ENCODE measurements at regions not wholly inside any gene's neighbourhood (a gene's known extent, or its start where the extent isn't known, plus 50 kb on each side); places are given as distances from the start of the nearest gene placed in this dataset.
"Not testable (repeated sequence)": the region's sequence is repeated elsewhere in the genome, so short reads cannot be mapped to it uniquely, and the experiment has no call there.

DNA sequence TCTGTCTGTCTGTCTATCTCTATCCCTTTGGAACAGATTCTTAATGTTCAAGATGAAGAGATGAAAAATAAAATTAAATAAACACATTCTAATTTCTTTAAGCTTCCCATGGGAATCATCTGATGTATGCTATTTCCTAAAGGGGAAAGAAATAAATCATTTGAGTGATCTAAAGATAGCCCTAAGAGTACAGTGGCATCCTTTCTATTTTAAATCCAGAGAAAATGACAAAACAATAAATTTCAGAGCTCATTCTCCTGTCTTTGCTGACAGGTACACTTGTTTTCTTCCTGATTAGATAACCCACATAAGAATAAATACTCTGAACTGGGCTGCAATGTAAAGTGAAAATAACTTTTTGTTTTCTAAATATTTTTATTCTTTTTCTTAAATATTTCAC lies 550.4 kb downstream of the JRKL start:
- no peak for DNase-seq

DNA sequence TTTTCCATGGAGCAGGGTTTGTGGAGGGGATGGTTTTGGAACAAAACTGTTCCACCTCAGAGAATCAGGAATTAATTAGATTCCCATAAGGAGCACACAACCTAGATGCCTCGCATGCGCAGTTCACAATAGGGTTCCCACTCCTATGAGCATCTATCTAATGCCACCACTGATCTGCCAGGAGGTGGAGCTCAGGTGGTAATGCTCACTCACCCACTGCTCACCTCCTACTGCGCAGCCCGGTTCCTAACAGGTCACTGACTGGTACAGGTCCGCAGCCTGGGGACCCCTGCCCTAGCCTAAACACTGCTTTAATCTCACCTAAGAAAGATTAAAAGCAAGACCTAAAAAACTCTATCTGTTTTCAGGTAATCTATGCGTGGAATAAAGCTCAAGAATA lies 553.0 kb downstream of the JRKL start:
- no peak for DNase-seq

DNA sequence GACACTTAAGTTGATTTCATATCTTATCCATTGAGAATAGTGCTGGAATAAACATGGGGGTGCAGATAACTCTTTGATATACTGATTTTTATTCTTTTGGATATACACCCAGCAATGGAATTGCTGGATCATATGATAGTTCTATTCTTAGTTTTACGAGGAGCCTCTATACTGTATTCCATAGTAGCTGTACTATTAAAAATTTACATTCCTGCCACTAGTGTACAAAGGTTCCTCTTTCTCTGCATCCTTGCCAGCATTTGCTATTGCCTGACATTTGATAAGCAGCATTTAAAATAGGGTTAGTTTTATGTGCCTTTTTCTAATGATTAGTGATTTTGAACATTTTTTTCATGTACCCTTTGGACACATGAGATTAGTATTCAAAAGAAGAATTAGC lies 554.2 kb downstream of the JRKL start:
- no peak for DNase-seq

DNA sequence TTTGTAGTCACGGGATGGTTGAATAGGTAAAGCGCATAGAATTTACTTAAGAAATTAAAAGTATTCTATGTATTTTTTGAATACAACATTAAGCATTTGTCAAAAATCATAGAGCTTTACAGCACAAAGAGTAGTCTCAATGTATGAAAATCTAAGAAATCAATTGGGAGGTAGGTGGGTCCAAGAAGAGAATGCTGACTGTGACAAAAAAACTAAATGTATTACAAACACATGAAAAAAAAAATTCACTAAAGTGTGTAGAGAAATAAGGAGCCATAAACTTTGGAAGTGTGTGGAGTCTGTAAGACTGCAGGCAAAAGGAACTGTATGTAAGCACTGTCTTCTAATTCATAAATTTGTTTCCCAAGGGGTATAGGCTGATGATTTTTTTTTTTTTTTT lies 558.3 kb downstream of the JRKL start:
- DNase-seq, result no peak

DNA sequence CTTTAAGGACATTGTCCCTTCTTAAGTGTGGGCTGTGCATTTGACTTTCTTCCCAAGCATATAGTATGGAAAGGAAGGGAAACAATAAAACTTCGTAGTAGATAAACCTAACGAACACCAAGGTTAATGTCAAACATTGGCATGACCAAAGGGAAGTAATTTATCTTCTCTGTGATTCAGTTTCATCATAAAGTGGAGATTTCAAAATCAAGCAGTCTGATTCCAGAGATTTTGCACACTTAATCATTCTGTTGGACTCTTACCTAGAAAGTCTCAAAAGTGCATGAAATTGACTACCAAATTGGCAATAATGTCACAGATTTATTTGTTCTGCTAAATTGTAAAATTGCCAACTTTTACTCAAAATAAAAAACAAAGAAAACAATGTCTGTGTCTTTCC lies 559.7 kb downstream of the JRKL start:
- no peak for DNase-seq

DNA sequence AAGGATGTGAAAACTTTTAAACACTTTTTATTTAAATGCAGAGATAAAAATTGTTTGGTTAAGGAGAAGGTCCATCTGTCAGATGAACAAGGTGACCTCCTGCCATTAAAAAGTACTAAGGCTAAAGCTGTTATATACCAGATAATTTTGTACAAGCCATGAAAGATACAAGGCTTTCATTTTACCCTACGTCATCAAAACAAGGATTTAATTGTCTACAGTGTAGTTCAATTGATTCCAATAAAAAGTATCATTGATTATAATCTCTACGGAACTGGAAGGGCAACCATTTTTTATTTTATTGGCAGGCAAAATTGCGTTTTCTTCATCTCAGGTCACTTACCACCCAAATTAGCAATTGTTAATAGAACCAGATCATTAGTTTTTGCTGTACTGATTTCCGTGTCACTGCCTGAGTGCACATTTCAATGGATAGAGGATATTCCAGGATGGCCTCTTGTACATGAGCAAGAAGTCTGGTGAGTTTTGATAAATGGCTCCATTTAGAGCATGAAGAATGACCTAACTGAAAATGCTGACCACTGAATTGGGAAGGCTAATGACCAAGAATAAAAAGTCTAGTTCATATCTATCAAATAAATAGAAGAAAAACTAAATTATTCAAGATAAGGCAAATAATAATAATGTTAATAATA lies 564.9 kb downstream of the JRKL start:
- DNase-seq, result no peak

DNA sequence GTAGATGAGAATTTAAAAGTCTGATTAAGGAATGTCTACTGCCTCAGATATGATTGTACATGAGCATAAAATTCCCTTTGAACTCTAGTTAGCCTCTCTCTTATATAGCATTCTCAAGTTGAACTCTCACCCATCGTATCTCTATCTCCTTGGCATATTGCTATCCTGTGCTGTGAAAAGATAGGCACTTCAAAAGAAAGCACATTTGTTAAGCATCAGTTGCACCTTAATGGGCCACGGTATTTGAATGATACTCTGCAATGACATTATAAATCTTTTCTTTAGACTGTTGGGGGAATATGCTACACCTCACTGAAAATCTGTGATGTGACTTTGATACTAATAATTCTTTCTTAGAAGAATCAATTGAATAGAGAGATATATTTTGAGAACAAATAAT lies 570.7 kb downstream of the JRKL start:
- no peak for DNase-seq

DNA sequence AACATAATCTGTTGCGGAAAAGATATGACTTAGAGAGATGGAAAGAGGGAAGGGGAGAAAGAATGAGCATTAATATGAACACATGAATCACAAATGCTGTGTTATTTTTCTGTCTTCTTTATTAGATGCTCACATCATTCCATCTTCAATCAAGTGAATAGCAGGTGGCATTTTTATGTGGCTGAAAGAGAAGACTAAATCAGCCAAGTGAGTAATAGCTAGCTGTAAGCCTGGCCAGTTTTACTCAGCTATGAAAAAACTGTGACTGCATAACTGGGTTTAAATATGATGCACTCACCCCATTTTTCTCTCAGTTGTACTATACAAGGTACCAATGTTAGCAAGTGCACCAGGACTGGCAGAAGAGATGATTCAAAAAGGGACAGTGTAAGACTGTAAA lies 571.1 kb downstream of the JRKL start:
- no peak for DNase-seq

DNA sequence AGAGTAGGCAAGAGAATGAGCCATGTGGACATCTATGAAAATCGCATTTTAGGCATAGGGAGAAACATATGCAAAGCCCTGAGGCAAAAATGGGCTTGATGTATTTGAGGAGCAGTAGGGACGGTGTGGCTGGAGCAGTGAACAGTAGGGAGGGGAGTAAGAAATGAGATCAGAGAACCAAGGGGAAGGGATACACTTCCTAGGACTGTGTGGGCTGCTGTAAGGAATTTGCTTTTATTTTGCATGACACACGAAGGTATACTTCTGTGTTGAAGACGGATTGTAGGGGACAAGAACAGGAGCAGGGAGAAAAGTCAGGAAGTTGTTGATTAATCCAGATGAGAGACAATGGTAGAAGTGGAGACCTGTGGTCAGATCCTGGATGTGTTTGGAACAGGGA lies 572.1 kb downstream of the JRKL start:
- DNase-seq, result no peak

DNA sequence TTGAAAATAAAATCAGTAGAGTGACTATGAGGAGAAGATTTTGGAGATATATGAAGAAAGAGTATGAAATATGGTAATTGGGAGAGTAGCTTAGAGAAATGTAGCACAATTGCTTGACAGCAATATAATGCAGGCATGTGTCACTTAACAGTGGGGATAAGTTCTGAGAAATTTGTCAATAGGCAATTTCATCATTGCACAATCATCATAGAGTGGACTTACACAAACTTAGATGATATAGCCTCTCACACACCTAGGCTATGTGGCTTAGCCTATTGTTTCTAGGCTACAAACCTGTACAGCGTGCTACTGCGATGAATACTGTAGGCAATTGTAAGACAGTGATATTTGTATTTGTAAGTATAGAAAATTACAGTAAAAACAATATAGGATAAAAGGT lies 573.6 kb downstream of the JRKL start:
- DNase-seq, result no peak

DNA sequence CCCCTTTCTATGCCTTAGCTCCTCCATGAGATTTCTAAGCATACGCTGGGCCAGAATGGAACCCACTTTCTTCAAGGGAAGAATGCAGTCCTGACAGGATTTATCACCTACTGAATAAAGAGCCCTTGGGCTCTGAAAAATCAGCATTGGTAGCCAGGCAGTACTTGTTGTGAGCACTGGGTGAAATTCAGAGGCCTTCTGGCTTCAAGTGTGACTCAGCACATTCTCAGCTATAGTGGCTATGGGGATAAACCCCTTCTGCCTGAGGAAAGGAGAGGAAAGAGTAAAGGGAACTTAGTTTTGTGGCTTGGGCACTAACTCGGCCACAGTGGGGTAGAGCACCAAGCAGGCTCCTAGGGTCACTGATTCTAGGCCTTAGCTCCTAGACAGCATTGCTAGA lies 574.8 kb downstream of the JRKL start:
- DNase-seq, result no peak

DNA sequence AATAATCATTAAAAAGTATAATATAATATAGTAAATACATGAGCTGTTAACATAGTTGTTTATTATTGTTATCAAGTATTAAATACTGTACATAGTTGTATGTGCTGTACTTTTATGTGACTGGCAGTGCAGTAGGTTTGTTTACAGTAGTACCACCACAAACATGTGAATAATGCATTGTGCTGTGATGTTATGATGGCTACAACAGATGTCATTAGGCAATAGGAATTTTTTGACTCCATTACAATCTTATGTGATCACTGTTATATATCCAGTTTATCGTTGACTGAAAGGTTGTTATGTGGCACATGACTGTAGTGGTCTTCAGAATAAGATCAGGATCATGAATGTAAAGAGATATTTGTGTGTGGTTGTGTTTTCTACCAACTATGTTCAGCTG lies 577.8 kb downstream of the JRKL start:
- DNase-seq, result no peak

DNA sequence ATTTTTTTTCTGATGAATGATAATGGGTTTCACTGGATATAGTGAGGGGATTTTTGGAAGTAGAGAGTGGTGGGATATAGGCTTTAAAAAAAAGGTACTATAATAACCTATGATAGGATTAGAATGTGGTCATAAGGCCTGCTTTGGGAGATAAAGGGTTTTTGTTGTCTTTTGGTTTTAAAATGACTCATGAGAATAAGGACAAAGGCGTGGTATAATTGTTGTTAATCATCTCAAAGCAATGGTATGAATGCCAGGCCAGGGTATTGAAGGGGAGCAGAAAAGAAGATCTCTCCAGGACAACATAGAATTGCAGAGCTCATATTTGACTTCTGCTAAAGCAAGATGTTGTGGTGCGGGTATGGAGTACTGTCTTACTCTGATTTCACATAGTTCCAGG lies 579.4 kb downstream of the JRKL start:
- DNase-seq, result no peak

DNA sequence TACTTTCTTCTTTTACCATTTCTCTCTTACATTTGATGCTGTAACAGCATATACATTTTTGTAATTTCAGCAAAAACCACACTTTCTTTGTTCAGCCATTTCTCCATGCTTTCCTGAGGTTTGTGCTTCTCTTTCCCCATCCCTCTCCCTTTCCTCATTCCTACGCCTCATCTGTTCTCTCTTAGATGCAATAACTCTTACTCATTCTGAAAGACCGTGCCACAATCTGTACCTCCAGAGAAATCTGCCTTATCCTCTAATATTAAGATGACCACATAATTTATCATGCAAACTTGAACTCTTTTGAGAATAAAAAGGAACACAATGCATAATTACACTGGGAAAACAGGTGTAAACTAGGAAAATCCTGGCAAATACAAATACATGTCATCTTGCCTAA lies 588.9 kb downstream of the JRKL start:
- DNase-seq, result no peak

DNA sequence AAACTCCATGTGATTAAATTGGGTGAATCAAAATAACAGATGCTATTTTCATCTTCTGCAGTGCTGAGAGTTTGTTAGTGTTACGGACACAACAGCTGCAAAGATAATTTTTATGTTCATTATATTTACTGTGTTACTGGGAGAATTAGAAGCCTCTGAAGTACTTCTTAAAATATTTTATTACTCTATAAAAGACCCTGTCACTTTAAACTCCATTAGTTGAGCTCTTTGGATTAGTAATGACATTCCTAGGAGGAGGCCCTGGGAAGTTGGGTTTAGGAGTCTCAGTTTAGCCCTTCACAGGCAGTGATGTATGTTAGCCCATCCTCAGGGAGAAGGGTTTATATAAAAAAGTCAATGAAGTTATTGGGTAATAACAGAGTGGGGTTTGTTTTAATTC lies 596.7 kb downstream of the JRKL start:
- no peak for DNase-seq

DNA sequence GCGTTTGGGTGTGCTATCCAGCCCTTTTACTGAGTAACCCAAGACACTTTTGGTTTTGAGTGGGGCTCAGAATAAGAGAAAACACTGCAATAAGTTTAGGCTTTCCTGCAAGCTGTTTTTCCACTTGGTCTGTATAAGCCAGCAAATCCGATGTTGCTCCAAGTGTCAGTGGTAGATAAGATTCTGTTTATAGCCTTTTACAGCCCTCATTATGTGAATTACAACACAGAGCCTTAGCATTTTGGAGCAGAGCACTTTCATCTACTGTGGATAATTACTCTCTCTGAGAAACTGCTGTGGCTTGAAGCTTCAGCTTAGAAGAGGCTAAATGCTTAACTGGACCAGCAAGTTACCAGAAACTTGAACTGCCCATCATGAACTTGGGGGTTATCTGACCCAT lies 601.1 kb downstream of the JRKL start:
- DNase-seq, result no peak

DNA sequence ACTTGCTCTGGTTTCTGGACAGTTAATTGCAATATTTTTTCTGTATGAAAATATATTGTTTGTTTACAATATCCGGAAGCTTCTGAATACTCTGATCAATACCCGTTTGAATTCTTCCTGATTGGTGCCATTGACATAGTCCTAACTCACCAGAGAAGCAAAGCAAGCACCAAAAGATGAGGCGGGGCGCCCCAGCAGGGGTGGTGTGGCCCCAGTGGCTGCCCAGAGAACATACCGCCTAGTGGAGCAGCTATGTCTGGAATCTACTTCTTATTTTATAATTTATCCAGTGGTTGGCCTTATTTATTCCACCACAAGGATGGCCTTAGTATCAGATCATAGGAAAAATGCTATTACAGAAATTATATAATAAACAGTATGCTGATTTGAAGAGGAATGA lies 610.7 kb downstream of the JRKL start:
- DNase-seq, result no peak

DNA sequence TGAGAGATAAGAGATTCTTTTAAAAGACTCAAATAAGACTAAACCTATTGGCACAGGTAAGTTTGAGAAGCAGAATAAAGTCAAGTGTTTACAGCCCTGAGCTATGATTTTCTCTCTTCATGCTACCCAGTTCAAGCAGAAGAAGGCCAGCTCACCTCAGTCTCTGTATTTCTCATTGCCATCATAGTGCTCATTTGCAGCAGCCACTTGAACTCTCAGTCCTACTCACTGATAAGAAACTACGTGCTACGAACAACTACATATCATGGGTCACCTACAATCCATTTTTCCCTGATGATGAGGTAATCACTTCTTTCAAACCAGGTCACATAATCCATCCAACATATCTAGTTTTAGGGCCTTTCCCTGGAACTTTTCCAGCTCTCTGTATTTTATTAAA lies 617.5 kb downstream of the JRKL start:
- no peak for DNase-seq

DNA sequence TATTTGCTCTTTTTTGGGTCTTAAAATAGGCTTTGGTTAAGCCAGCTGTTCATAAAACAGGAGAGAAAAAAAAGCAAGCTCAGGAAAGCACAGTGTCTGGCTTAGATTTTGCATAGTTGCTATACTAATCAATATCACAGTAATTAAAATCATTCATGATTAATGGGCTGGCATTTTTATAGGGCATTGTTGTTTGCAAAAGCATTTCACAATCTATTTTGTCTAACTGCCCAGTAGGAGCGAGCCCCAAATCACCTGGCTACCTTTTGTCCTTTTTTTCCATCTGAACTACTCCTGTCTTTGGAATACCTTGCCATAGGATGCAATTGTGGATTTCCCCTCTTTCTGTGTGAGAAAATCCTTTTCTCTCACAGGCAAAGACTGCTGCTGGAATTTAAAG lies 619.8 kb downstream of the JRKL start:
- no peak for DNase-seq

DNA sequence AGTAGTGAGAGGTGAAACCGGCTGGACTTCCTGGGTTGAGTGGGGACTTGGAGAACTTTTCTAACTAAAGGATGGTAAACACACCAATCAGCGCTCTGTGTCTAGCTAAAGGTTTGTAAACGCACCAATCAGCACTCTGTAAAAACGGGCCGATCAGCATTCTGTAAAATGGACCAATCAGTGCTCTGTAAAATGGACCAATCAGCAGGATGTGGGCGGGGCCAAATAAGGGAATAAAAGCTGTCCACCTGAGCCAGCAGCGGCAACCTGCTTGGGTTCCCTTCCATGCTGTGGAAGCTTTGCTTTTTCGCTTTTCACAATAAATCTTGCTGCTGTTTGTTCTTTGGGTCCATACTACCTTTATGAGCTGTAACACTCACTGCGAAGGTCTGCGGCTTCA lies 621.2 kb downstream of the JRKL start:
- DNase-seq, result not testable (repeated sequence)

DNA sequence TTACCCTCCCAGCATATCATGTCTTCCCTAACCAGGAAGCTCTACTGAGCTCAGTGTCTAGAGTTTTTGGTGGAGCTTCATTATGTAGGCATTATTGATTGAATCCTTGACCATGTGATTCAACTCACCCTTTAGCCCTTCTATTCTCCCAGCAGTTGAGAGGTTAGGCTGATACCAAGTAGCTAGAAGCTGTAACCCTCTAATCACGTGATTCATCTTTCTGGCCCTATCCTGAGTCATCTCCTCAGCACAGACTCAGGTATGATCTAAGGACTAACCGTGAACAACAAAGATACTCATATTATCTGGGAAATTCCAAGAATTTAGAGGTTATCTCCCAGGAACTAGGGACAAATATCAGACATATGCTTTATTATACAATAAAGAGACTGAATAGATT lies 625.5 kb downstream of the JRKL start:
- DNase-seq, result no peak

DNA sequence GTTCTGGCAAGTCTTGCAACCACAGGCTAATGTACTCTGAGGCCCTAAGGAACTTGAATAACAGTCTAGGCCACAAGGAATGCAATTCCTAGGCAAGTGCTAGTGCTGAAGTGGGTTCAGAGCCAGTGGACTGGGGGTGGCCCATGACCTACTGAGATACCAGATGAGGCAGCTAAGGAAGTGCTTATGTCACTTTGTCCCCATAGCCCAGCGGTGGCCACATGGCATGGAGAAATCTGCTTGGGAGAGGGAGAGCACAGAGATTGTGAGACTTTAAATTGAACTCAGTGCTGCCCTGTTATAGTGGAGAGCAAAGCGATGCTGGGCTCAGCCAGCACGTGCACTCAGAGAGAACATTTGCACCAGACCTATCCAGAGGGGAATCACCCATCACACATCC lies 629.5 kb downstream of the JRKL start:
- no peak for DNase-seq

DNA sequence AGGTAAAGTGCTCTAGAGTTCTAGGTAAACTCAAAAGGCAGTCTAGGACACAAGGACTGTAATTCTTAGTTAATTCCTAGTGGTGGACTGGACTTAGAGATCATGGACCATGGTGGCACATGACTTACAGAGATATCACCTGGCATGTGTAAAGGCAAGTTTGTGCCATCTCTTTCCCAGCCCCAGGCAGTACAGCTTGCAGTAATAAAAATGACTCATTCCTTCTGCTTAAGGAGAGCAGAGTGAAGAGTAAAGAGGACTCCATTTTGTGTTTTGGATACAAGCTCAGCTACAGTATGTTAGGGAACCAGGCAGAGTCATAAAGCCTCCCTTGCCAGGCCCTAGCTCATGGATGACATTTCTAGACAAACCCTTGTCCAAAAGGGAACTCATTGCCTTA lies 629.9 kb downstream of the JRKL start:
- DNase-seq, result no peak

DNA sequence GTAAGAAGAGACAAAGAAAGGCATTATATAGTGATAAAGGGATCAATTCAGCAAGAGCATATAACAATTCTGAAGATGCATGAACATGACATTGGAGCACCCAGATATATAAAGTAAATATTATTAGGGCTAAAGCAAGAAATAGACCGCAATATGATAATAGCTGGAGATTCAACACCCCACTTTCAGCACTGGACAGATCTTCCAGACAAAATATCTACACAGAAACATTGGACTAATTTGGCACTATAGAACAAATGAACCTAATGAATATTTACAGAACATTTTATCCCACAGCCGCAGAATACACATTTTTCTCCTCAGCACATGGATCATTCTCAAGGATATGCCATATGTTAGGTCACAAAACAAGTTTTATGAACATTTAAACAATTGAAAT lies 633.1 kb downstream of the JRKL start:
- DNase-seq, result no peak

DNA sequence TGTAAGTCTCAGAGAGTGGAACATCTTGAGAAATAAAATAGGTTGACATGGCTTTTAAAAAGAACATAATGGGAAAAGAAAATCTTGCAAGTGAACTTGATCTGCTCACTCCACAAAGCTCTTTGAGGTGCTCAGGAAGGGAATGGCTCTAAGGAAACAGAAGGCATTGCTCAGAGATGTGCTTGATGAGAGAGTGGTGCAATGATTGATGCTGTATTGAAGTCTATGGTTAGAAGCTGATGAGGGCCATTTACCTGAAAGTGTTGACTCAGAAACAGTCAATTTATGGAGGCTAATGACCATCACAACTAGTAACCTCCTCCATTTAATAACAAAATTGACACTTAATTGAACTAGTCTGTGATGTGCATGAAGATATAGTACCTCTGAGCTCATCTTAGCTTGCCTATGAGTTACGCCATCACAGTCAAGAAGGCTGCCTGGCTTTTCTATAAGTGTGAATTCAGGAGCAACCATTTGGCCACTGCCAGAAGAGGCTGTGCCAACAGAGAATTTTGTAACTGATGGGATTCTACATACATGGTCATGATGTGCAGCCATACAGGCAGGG lies 639.1 kb downstream of the JRKL start:
- no peak for DNase-seq

DNA sequence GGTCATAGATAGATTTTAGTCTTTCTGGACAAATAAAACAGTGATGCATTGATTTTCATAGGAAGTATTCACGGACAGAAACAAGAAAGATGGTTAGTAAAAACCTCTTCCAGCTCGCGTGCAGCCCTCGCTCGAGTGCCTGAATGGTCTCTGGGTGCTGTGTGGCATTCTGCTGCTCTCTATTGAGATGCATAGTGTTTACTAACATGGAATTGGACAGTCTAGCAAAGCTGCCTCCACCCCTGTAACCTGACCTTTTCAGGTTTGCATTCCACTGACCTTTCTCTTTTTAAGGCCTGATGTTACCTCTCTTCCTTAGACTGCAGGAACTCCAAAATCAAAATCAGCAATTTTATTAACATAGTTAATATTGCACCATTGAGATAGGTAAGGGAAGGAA lies 643.4 kb downstream of the JRKL start:
- DNase-seq, result no peak

Measured in CD4-positive, alpha-beta T cell treated with Interleukin-4 for 4 hours (primary cell).